ENCODE measurements at regions not wholly inside any gene's neighbourhood (a gene's known extent, or its start where the extent isn't known, plus 50 kb on each side); places are given as distances from the start of the nearest gene placed in this dataset.
A peak's percentile ranks its signal among the peaks of the same experiment; 100 is the strongest.

DNA sequence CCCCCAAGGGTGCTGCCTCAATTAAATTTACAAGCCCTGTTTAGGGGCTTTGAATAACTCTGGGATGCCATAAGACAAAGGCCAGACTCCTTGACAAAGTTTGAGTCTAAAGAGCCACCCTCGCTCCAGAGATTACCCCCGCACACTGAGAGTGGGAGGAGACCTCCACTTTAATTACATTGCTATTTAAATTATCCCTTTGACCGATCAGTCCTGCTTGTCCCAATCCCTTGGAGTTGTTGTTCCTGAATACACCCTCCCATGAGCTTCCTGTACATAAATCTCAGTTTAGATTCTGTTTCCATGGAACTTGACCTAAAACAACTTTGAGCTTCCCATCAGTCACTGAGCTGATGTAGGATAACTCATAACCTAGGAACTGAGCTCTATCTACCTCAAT, 596.3 kb downstream of the PYDC2 start:
- Histone ChIP-seq H3K27me3 (no peaks in the 10 kb centered on the region), H3K27ac (no peak overlapping the region), H3K36me3 (no peaks in the 10 kb centered on the region), H3K4me3 (no peak overlapping the region), H3K4me1 (no peaks in the 10 kb centered on the region), H3K9me3 (no peaks in the 10 kb centered on the region)
- WGBS, 5 donors, result 80 to 89% (median 82%) methylated on average over 3 of the region's 3 CpGs
- no peak for TF ChIP-seq EP300 (IDR thresholded peaks at IDR 0.05)
- TF ChIP-seq, protein P1, sequence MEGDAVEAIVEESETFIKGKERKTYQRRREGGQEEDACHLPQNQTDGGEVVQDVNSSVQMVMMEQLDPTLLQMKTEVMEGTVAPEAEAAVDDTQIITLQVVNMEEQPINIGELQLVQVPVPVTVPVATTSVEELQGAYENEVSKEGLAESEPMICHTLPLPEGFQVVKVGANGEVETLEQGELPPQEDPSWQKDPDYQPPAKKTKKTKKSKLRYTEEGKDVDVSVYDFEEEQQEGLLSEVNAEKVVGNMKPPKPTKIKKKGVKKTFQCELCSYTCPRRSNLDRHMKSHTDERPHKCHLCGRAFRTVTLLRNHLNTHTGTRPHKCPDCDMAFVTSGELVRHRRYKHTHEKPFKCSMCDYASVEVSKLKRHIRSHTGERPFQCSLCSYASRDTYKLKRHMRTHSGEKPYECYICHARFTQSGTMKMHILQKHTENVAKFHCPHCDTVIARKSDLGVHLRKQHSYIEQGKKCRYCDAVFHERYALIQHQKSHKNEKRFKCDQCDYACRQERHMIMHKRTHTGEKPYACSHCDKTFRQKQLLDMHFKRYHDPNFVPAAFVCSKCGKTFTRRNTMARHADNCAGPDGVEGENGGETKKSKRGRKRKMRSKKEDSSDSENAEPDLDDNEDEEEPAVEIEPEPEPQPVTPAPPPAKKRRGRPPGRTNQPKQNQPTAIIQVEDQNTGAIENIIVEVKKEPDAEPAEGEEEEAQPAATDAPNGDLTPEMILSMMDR (IDR thresholded peaks at IDR 0.05), result no peak
- TF ChIP-seq POLR2AphosphoS5 (IDR thresholded peaks at IDR 0.05), result no peak
- TF ChIP-seq POLR2A (IDR thresholded peaks at IDR 0.05), result no peak
- no peak for DNase-seq
- intact Hi-C loops (cut with DNase I; ENCODE audit: low total_unique reads), result no loop called here

DNA sequence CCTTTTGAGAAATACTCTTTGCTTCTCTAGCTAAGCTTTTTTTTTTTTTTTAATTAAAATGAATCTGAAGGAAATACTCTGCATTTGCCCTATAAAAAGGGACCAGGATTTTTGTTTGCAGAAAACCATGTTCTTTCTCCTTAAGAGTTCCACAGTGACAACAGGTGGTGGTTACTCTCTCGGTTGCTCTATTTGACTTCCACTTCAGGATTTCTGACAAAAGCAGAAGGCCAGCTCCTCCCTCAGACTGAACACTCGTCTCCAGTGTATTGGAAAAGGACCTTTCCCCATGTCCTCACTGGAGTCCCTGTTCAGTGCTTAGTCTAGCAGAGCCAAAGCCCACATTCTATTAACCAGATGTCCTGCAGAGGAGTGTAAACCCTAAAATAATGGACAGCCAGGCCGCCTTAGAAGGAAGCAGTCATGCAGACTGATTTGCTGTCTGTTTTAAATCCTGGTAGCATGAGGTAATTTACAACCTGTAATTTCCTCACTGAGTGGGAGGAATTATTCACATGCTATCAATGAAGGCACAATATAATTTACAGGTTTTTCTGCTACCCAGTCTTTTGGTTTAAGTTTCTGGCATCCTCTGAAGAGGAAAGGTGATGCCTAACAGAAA, 599.3 kb downstream of the PYDC2 start:
- DNase-seq, result peak in 1 of 2 donors; percentile 11

DNA sequence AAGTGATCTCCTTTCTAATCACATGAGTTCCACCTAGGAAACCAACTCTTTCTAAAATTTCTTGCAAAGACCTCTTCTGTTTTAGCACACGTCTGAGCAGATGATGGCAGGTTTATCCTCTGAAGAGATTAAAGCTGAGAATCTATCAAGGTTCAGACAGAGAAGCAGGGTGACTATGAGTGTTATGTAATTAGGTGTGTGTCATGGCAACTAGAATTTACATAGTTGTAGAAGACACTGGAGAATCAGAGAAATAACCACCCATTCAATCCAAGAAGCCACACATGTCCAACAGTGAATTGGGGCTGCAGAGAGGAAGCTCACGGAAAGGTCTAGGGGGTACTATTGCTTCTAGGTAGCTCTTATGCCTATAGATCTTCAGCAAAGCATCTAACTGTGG, 600.5 kb downstream of the PYDC2 start:
- intact Hi-C loops (cut with DNase I; ENCODE audit: low total_unique reads), result no loop called here
- Histone ChIP-seq H3K27ac (no peak overlapping the region), H3K36me3 (no peaks in the 10 kb centered on the region), H3K27me3 (no peaks in the 10 kb centered on the region), H3K4me3 (no peak overlapping the region), H3K4me1 (no peaks in the 10 kb centered on the region), H3K9me3 (no peaks in the 10 kb centered on the region)
- 83 to 95% (median 89%) methylated on average over 2 of the region's 2 CpGs for WGBS, 5 donors
- TF ChIP-seq EP300 (IDR thresholded peaks at IDR 0.05) (no peak), POLR2AphosphoS5 (IDR thresholded peaks at IDR 0.05) (no peak), POLR2A (IDR thresholded peaks at IDR 0.05) (no peak)
- TF ChIP-seq, protein P1 (IDR thresholded peaks at IDR 0.05), result no peak
- no peak for DNase-seq

More for the DNA sequence above, 599.3 kb downstream of the PYDC2 start:
- H3K36me3 ChIP-seq, result no peaks in the 10 kb centered on the region
- no peak overlapping the region for H3K4me3 ChIP-seq
- no peaks in the 10 kb centered on the region for H3K27me3 ChIP-seq
- intact Hi-C loops (cut with DNase I; ENCODE audit: low total_unique reads), result no loop called here
- no peak overlapping the region for H3K27ac ChIP-seq
- WGBS, 5 donors, result 42 to 66% (median 59%) methylated on average over 3 of the region's 3 CpGs
- H3K9me3 ChIP-seq, result no peaks in the 10 kb centered on the region
- TF ChIP-seq EP300 (IDR thresholded peaks at IDR 0.05), result no peak
- no peak for TF ChIP-seq POLR2A (IDR thresholded peaks at IDR 0.05)
- TF ChIP-seq POLR2AphosphoS5 (IDR thresholded peaks at IDR 0.05), result no peak
- TF ChIP-seq, protein P1 (IDR thresholded peaks at IDR 0.05), result no peak
- H3K4me1 ChIP-seq, result no peaks in the 10 kb centered on the region

DNA sequence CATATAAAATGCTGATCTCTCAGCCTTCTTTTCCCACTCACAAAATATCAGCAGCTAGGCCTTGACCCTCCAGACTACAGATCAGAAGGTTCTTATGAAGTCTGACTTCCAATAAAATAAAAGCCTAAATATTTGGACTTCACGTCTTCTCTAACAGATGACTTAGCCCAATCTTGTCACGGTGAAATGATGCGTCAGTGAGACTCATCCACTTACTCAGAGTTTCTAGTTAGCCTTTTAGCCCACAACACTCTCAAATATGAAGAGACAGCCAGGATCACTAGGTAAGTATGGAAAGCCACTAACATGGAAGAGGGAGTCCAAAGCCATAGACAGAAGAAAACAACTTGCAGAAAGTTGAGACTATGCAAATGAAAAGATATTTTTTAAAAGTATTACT, 601.2 kb downstream of the PYDC2 start:
- Histone ChIP-seq H3K36me3 (no peaks in the 10 kb centered on the region), H3K4me3 (no peak overlapping the region), H3K27ac (no peak overlapping the region), H3K4me1 (no peaks in the 10 kb centered on the region), H3K27me3 (no peaks in the 10 kb centered on the region), H3K9me3 (no peaks in the 10 kb centered on the region)
- 49 to 86% (median 58%) methylated on average over 3 of the region's 3 CpGs for WGBS, 5 donors
- intact Hi-C loops (cut with DNase I; ENCODE audit: low total_unique reads), result no loop called here
- TF ChIP-seq POLR2A (IDR thresholded peaks at IDR 0.05), result no peak
- TF ChIP-seq, protein P1 (IDR thresholded peaks at IDR 0.05), result no peak
- no peak for TF ChIP-seq EP300 (IDR thresholded peaks at IDR 0.05)
- TF ChIP-seq POLR2AphosphoS5 (IDR thresholded peaks at IDR 0.05), result no peak
- no peak for DNase-seq

Measured in stomach (tissue), 8 donors.